ENCODE measurements at regions not wholly inside any gene's neighbourhood (a gene's known extent, or its start where the extent isn't known, plus 50 kb on each side); places are given as distances from the start of the nearest gene placed in this dataset.
"Not testable (repeated sequence)": the region's sequence is repeated elsewhere in the genome, so short reads cannot be mapped to it uniquely, and the experiment has no call there.

- ATAC-seq: no peak
Observed at GRCh38 chr18:11511434-11512095, 97.8 kb upstream of the SLC35G4 start.

- no peak for ATAC-seq
Observed at GRCh38 chr18:11506856-11507255, 102.5 kb upstream of the SLC35G4 start.

- no peak for ATAC-seq
Observed at GRCh38 chr18:11505993-11506392, 103.4 kb upstream of the SLC35G4 start.

- no peak for ATAC-seq
Observed at GRCh38 chr18:11504962-11505361, 104.4 kb upstream of the SLC35G4 start.

DNA sequence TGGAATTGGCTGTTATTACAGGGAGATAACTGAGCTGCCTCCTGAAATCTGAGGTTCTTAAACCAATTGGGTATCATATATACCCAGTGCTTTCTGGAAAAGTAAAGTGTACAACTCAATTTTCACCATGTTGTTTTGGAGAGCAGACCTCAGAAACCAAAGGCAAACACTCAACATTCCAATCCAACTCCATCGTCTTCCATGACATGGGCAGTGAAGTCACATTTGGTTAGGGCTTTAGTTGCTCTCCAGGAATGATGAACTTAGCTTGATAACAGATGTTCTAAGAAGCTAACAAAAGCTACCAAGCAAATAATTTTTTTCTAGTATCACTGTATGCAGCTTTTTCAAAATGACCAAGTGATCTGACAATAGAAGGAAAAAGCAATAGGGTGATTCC, 107.0 kb upstream of the SLC35G4 start:
- no peak for ATAC-seq

DNA sequence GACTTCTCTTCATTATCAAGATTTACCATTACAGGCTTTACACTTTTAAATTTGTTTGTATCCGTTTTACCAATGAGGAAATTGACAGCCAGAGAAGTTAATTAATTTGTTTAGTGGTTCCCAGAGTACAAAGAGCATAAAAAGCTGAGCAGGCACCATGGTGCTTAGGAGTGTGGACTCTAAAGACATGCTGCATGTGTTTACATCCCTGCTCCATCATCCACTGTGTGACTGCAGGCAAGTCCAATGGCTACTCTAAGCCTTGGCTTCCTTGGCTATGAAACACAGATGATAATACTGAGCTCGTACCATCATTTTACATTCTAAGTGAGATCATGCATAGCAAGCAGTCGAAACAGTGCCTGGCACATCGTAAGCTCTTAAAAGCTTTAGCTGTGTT, 108.0 kb upstream of the SLC35G4 start:
- ATAC-seq: no peak

DNA sequence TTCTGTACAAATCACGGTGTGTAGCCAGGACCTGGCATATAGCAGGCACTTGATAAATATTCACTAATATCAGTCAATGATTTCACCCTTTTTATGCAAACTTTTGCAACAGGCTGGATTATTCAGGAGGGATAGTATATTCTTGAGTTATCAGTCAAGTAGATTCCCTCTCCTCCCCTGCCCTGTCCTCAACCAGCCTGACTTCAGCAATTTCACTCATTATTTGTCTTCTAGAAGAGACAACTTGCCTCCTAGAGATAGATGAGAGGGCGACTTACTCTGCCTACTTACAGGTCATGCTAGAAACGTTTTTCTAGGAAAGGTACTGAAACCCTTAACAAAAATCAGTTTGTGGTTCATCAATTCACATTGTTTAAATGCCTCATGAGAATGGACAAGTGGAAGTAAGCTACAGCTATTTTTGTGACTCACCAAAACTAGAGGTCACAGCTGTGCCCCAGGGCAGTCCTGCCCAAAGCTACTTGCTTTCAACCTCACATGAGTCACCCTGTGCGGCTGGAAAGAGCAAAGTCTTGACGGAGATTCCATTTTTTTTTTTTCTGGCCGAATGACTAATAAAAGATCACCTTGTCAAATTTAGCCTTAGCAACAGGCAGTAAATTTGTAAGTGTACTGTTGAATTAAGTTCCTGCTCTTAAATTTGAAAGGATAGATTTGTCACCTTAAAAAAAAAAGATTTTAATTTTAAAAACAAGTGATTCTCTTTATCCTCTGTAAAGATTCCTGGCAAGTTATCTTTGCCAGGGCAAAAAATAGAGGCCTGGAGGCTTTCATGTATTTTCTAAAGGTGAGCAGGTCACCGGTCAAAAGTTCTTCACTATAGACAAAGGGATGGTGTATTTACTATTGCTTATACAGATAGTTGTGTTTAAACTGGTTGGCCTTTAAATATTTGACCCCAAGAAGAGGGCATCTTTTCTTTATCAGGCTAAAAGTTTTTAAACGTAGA, 109.0 kb upstream of the SLC35G4 start:
- ATAC-seq: no peak

GRCh38 chr18:11498821-11499220, 110.6 kb upstream of the SLC35G4 start:
- ATAC-seq: no peak

DNA sequence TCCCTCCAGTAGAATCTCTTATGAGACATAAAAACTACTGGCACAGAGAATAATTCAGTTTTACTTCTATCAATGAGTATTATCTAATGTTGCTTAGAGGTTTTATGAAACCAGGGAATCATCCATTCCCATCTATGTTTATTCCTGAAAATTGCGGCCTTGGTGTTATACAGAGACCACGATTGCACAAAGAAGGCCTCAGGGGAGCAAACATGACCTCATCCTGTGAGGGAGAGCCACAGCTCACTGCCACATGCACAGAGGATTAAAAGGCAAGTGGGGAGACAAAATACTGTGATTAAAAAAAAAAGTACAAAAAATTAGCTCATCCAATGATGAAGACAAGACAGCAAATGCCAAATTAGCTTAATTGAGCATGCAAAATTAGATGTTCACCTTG, 111.8 kb upstream of the SLC35G4 start:
- no peak for ATAC-seq

- no peak for ATAC-seq
Observed at GRCh38 chr18:11496526-11497172, 112.7 kb upstream of the SLC35G4 start.

DNA sequence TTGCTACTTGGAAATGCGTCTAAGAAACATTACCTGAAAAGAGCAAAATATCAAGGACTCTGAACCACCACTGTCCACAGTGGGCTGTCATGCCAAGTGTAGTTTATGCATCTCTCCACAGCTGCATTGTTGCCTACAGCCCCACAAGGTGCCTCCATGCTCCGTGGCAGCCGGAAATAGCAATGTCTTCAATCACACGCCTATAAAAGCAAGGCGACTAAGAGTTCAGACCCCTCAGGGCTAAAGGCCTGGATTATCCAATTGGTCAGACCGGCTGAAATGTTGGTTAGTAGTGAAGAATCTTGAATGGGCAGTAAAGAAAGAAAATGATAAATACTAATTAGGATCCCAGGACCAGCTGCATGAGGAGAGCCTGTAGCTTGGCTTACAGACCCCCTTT, 114.0 kb upstream of the SLC35G4 start:
- no peak for ATAC-seq

GRCh38 chr18:11494107-11494506, 115.3 kb upstream of the SLC35G4 start:
- ATAC-seq: no peak

DNA sequence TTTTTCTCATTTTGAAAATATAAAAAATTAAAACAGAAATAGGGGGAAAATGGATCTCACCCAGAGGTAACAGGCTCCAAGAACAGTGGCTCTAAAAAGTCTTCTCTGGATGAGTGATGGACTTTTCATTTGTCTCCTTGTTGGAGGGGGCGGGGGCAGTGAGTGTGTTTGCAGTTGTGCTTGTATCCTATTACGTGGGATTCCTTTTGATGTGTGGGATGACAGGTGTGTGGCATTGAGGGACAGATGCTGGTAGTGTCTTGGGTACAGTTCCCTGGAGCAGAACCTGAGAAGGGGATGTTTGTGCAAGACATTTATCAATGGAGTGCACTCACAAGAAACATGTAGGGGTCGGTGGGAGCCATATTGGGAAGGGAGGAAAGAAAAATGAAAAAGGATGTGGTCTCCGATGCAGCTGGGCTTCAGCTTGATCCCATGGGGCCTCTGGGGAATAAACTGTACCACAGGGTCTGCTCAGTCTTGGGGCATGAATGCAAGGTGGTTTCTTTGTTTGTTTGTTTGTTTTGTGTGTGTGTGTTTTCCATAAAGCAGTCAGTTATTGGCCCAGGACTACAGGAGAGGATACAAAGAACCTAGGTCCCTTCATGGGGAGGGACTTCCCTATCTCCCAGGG, 120.0 kb upstream of the SLC35G4 start:
- no peak for ATAC-seq

GRCh38 chr18:11488175-11488574, 121.2 kb upstream of the SLC35G4 start:
- ATAC-seq: no peak

DNA sequence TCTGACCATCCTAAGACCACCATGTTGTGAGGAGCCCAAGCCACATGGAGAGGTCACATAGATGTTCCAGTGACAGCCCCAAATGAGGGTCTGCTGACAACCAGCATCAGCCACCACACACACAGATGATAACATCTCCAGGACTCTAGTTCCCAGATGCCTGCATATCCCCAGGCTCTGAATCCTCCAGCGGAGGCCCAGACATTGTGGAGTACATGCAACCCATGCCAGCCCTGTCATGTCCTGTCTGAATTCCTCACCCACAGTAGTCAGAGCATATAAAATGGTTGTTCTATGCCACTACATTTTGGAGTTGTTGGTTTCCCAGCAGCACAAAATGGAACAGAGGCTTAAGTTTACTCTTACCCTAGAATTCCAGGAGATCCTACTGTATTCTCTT, 122.0 kb upstream of the SLC35G4 start:
- ATAC-seq: no peak

- ATAC-seq: no peak
Observed at GRCh38 chr18:11482271-11482670, 127.1 kb upstream of the SLC35G4 start.

DNA sequence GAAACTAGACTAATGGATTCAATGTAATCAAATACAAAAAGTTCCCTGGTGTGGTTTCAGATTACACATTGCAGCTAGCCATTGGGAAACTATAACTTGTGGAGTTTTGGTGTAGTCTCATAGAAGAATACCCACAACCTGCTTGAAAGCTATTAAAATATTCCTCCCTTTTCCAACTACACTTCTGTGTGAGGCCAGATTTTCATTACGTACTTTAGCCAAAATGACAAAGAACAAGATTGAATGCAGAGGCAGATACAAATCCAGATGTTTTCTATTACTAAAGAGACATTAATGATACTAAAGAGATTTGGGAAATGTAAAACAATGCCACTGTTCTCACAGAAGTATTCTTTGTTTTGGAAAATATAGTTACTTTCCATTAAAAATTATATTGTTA, 128.7 kb upstream of the SLC35G4 start:
- ATAC-seq: no peak

DNA sequence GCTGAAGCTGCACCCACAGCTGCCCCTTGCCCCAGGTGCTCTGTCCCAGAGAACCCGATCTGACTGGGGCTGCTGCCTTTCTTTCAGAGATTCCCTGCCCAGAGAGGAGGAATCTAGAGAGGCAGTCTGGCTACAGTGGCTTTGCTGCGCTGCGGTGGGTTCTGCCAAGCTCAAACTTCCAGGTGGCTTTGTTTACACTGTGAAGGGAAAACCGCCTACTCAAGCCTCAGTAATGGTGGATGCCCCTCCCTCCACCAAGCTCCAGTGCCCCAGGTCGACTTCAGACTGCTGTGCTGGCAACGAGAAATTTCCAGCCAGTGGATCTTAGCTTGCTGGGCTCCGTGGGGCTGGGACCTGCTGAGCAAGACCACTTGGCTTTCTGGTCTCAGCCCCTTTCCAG, 130.4 kb upstream of the SLC35G4 start:
- ATAC-seq: not testable (repeated sequence)

GRCh38 chr18:11470941-11471340, 138.5 kb upstream of the SLC35G4 start:
- no peak for ATAC-seq

DNA sequence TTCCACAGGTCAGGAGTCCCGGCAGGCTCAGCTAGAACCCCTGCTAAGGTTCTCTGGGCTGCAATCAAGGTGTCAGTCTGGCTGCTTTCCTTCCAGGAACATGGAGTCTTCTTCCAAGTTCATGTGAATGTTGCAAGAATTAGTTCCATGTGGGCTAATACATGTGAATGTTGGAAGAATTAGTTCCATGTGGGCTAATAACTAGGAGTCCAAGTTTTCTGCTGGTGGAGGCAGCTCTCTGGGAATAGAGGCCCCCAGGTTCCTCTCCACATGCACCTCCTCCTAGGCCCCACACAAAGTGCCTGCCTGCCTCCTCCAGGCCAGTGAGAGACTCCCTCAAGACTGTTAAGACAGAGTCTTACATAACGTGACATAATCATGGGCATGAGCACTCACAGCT, 140.8 kb upstream of the SLC35G4 start:
- ATAC-seq: no peak

GRCh38 chr18:11468120-11468519, 141.3 kb upstream of the SLC35G4 start:
- no peak for ATAC-seq

DNA sequence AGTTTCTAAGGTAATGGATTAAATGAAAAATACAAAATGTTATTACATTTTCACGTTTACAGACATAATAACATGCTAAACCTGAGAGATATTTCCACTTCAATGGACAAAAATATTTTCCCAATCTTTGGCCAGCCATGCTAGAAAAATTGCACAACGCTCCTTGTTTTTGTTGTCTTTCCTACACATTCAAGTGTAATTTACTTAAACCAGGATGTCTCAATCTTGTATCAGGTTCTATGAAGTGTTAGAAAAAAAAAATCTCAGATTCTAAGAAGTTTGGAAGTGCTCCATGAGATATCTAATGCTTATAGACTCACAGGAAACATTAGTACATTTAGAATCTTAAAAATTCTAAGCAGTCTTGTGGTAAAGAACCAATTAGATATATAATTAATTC, 141.8 kb upstream of the SLC35G4 start:
- no peak for ATAC-seq

GRCh38 chr18:11464129-11464528, 145.3 kb upstream of the SLC35G4 start:
- no peak for ATAC-seq
